ENCODE measurements at regions not wholly inside any gene's neighbourhood (a gene's known extent, or its start where the extent isn't known, plus 50 kb on each side); places are given as distances from the start of the nearest gene placed in this dataset.

GRCh38 chr4:12778706-12779105 lies 705.4 kb downstream of the RAB28 start:
- H3K36me3 Mint-ChIP-seq (ENCODE audit: insufficient read depth, unreplicated experiment) = no peaks in the 10 kb centered on the region
- no peak overlapping the region for H3K4me3 Mint-ChIP-seq (ENCODE audit: unreplicated experiment)
- H3K27ac Mint-ChIP-seq (ENCODE audit: unreplicated experiment) = no peak overlapping the region
- Histone ChIP-seq H3K27me3 (replicated peaks; ENCODE audit: control insufficient read depth, insufficient read depth, low read length) (no peaks in the 10 kb centered on the region), H3K36me3 (ENCODE audit: control insufficient read depth, insufficient read depth, low read length) (no peaks in the 10 kb centered on the region), H3K4me1 (no peaks in the 10 kb centered on the region), H3K9me3 (no peaks in the 10 kb centered on the region), H3K4me3 (ENCODE audit: low read depth, low read length) (no peak overlapping the region)
- H3K9me3 Mint-ChIP-seq (ENCODE audit: unreplicated experiment) = no peaks in the 10 kb centered on the region
- no peaks in the 10 kb centered on the region for H3K4me1 Mint-ChIP-seq (ENCODE audit: low read depth, unreplicated experiment)
- intact Hi-C loops (cut with micrococcal nuclease; ENCODE audit: unreplicated experiment) = no loop called here
- no peak for DNase-seq
- TF ChIP-seq CTCF (IDR thresholded peaks at IDR 0.05; ENCODE audit: insufficient read depth in 1 of 2, low read depth in 1 of 2, low read length in 1 of 2, severe bottlenecking in 1 of 2, unreplicated experiment in 1 of 2) = no peak
- no peaks in the 10 kb centered on the region for H3K27me3 Mint-ChIP-seq (ENCODE audit: insufficient read depth, unreplicated experiment)
- POLR2A ChIA-PET = no interaction called here
- no TSS peak for BruUV-seq (replicated peaks)
- CTCF ChIA-PET = no interaction called here

GRCh38 chr4:12778191-12778590 lies 705.9 kb downstream of the RAB28 start:
- Histone ChIP-seq H3K4me3 (ENCODE audit: low read depth, low read length) (no peak overlapping the region), H3K27me3 (replicated peaks; ENCODE audit: control insufficient read depth, insufficient read depth, low read length) (no peaks in the 10 kb centered on the region), H3K4me1 (no peaks in the 10 kb centered on the region), H3K36me3 (ENCODE audit: control insufficient read depth, insufficient read depth, low read length) (no peaks in the 10 kb centered on the region), H3K9me3 (no peaks in the 10 kb centered on the region)
- no peak for TF ChIP-seq CTCF (IDR thresholded peaks at IDR 0.05; ENCODE audit: insufficient read depth in 1 of 2, low read depth in 1 of 2, low read length in 1 of 2, severe bottlenecking in 1 of 2, unreplicated experiment in 1 of 2)
- H3K9me3 Mint-ChIP-seq (ENCODE audit: unreplicated experiment) = no peaks in the 10 kb centered on the region
- no peak overlapping the region for H3K4me3 Mint-ChIP-seq (ENCODE audit: unreplicated experiment)
- H3K27ac Mint-ChIP-seq (ENCODE audit: unreplicated experiment) = no peak overlapping the region
- no peaks in the 10 kb centered on the region for H3K36me3 Mint-ChIP-seq (ENCODE audit: insufficient read depth, unreplicated experiment)
- no TSS peak for BruUV-seq (replicated peaks)
- ChIA-PET CTCF (no interaction called here), POLR2A (no interaction called here)
- no peak for DNase-seq
- intact Hi-C loops (cut with micrococcal nuclease; ENCODE audit: unreplicated experiment) = no loop called here
- no peaks in the 10 kb centered on the region for H3K4me1 Mint-ChIP-seq (ENCODE audit: low read depth, unreplicated experiment)
- no peaks in the 10 kb centered on the region for H3K27me3 Mint-ChIP-seq (ENCODE audit: insufficient read depth, unreplicated experiment)

- no peak overlapping the region for H3K4me3 ChIP-seq (ENCODE audit: low read depth, low read length)
- H3K4me1 Mint-ChIP-seq (ENCODE audit: low read depth, unreplicated experiment) = no peaks in the 10 kb centered on the region
- H3K36me3 ChIP-seq (ENCODE audit: control insufficient read depth, insufficient read depth, low read length) = no peaks in the 10 kb centered on the region
- H3K27me3 Mint-ChIP-seq (ENCODE audit: insufficient read depth, unreplicated experiment) = peaks cover 20% of the 10 kb centered on the region
- H3K4me3 Mint-ChIP-seq (ENCODE audit: unreplicated experiment) = no peak overlapping the region
- H3K27ac Mint-ChIP-seq (ENCODE audit: unreplicated experiment) = no peak overlapping the region
- no peak for DNase-seq
- TF ChIP-seq CTCF (IDR thresholded peaks at IDR 0.05; ENCODE audit: insufficient read depth in 1 of 2, low read depth in 1 of 2, low read length in 1 of 2, severe bottlenecking in 1 of 2, unreplicated experiment in 1 of 2) = no peak
- intact Hi-C loops (cut with micrococcal nuclease; ENCODE audit: unreplicated experiment) = no loop called here
- no peaks in the 10 kb centered on the region for H3K27me3 ChIP-seq (replicated peaks; ENCODE audit: control insufficient read depth, insufficient read depth, low read length)
- BruUV-seq (replicated peaks) = no TSS peak
- H3K36me3 Mint-ChIP-seq (ENCODE audit: insufficient read depth, unreplicated experiment) = no peaks in the 10 kb centered on the region
- no peaks in the 10 kb centered on the region for H3K4me1 ChIP-seq
- no peaks in the 10 kb centered on the region for H3K9me3 Mint-ChIP-seq (ENCODE audit: unreplicated experiment)
- H3K9me3 ChIP-seq = no peaks in the 10 kb centered on the region
- ChIA-PET POLR2A (no interaction called here), CTCF (no interaction called here)
These were observed 713.8 kb downstream of the RAB28 start for GRCh38 chr4:12770351-12770750.

Measured in Caco-2 (cell line).